ENCODE measurements at regions not wholly inside any gene's neighbourhood (a gene's known extent, or its start where the extent isn't known, plus 50 kb on each side); places are given as distances from the start of the nearest gene placed in this dataset.

DNA sequence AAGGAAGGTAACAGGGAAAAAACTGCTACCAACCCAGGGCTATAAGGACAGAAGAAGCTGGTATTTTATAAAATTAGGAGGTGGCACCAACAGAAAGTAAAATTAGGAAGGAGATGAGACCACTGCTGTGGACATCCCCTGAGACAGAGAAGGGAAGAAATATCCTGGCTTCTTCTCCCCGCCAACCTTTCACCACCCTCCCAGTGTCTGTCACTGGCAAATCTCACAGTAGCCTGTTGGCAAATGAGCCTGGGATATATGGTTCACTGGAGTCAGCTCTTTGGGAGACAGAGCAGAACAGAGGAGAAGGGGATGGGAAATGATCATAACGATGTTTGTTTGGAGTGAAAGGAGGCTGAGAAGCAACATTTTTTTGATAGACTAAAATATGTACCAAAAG, 190.9 kb upstream of the PACRGL start:
- Histone ChIP-seq H3K27me3 (no peaks in the 10 kb centered on the region), H3K4me3 (no peak overlapping the region), H3K27ac (no peak overlapping the region), H3K36me3 (no peaks in the 10 kb centered on the region), H3K9me3 (no peaks in the 10 kb centered on the region), H3K4me1 (no peaks in the 10 kb centered on the region)
- WGBS, result 81% methylated on average over 2 of the region's 2 CpGs
- no peak for DNase-seq (ENCODE audit: low spot score in 2 of 2)
- no peak for TF ChIP-seq POLR2AphosphoS5 (IDR thresholded peaks at IDR 0.05)
- no peak for TF ChIP-seq POLR2A (IDR thresholded peaks at IDR 0.05)
- TF ChIP-seq EP300 (IDR thresholded peaks at IDR 0.05), result no peak
- TF ChIP-seq CTCF (IDR thresholded peaks at IDR 0.05), result no peak

DNA sequence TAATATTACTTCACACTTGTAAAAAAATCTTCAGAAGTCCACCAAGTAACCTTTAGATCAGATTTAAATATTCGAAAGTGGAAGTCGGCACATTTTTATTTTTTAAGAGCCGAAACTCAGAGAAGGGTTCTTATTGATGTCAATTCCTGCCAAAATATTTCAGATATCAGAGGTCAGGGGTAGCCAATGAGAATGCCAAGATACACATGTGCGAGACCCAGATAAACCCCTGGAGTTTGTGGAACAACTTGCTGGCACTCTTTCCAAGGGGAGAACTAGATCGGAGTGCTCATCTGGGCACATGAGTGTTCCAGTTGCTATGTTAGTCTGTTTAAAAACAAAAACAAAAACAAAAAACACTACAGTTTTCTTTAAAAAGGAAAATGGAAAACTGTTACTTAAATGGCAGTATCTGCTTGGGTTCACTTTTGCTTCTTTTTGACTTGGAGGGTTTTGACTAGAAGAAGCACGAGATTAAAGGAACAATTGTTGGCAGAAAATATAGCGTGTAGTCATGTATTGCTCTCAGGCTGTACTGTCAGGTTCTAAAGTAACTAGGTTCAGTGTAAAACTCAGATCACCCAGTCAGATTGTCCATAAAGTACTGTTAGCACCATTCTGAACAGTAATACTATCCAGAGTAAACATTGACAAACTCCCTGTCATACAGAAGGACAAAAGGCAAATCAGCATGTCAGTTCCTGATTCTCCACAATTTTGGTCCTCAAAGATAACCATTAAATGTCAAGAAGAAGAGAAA, 188.0 kb upstream of the PACRGL start:
- no peak overlapping the region for H3K27ac ChIP-seq
- no peak for DNase-seq (ENCODE audit: low spot score in 2 of 2)
- H3K9me3 ChIP-seq, result no peaks in the 10 kb centered on the region
- no peaks in the 10 kb centered on the region for H3K27me3 ChIP-seq
- no peak overlapping the region for H3K4me3 ChIP-seq
- WGBS, result 81% methylated on average over 7 of the region's 7 CpGs
- H3K4me1 ChIP-seq, result no peaks in the 10 kb centered on the region
- H3K36me3 ChIP-seq, result no peaks in the 10 kb centered on the region
- no peak for TF ChIP-seq POLR2A (IDR thresholded peaks at IDR 0.05)
- TF ChIP-seq EP300 (IDR thresholded peaks at IDR 0.05), result no peak
- TF ChIP-seq POLR2AphosphoS5 (IDR thresholded peaks at IDR 0.05), result no peak
- no peak for TF ChIP-seq CTCF (IDR thresholded peaks at IDR 0.05)

DNA sequence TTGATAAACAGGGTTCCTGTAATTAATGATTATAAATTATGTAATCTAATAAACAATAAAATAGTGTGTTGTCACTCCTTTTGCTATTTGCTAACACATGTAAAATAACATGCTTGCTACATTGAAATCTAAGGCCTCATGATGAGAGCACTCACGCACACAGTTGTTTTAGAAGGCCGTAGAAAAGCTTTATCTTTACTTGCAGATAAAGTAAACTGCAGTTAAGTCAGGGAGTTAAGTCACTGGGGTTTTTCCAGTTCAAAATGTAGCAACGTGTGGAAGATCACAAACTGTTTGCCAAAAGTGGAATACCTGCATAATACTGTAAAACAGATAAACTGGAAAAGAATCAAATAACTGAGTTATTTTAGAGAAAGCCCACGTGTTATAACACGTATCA, 187.3 kb upstream of the PACRGL start:
- TF ChIP-seq POLR2AphosphoS5 (IDR thresholded peaks at IDR 0.05) (no peak), EP300 (IDR thresholded peaks at IDR 0.05) (no peak), POLR2A (IDR thresholded peaks at IDR 0.05) (no peak), CTCF (IDR thresholded peaks at IDR 0.05) (no peak)
- WGBS, result 58% methylated on average over 5 of the region's 5 CpGs
- Histone ChIP-seq H3K4me3 (no peak overlapping the region), H3K36me3 (no peaks in the 10 kb centered on the region), H3K27me3 (no peaks in the 10 kb centered on the region), H3K9me3 (no peaks in the 10 kb centered on the region), H3K4me1 (no peaks in the 10 kb centered on the region), H3K27ac (no peak overlapping the region)
- DNase-seq (ENCODE audit: low spot score in 2 of 2), result no peak

DNA sequence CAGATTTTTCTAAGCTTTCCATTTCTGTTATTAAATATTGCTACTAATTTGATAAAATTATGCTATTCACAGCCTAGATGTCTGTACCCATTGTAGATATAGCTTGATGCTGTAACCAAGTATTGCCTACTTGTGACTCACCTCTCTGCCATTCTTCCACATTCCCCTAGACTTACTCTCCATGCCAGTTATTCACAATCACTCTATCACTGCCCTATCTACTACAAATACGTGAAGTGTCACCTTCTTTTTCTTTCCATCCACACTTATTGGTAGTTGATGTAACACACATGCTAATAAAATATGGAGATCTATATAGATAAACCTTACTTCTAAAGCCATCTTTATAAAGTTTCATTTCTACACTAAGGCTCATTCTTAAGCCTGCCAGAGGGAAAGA, 179.4 kb upstream of the PACRGL start:
- TF ChIP-seq EP300 (IDR thresholded peaks at IDR 0.05) (no peak), CTCF (IDR thresholded peaks at IDR 0.05) (no peak), POLR2AphosphoS5 (IDR thresholded peaks at IDR 0.05) (no peak)
- H3K27me3 ChIP-seq, result no peaks in the 10 kb centered on the region
- 69% methylated on average over 1 of the region's 1 CpG for WGBS
- no peaks in the 10 kb centered on the region for H3K36me3 ChIP-seq
- no peaks in the 10 kb centered on the region for H3K9me3 ChIP-seq
- DNase-seq (ENCODE audit: low spot score in 2 of 2), result no peak
- H3K27ac ChIP-seq, result no peak overlapping the region
- H3K4me1 ChIP-seq, result no peaks in the 10 kb centered on the region
- no peak overlapping the region for H3K4me3 ChIP-seq

DNA sequence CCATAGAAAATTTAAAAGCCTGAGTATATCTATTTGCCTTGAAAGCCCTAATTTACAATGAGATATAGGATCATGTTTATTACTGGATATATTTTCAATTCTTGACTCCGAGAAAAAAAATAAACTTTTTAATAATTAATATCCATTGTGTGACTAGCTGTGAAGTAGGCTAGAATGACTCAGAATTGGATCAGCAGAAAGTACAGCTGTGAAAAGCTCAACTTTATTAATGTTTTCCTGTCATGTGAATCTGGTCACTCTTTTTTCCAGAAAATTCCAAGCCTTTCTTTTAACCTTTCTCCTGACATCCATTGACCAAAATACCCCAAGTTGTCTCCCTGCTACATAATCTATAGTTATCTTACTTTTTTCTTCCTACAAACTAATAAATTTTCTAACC, 171.8 kb upstream of the PACRGL start:
- Histone ChIP-seq H3K36me3 (no peaks in the 10 kb centered on the region), H3K27ac (no peak overlapping the region), H3K4me3 (no peak overlapping the region), H3K9me3 (no peaks in the 10 kb centered on the region), H3K4me1 (no peaks in the 10 kb centered on the region), H3K27me3 (no peaks in the 10 kb centered on the region)
- TF ChIP-seq POLR2A (IDR thresholded peaks at IDR 0.05) (no peak), POLR2AphosphoS5 (IDR thresholded peaks at IDR 0.05) (no peak)
- no peak for DNase-seq (ENCODE audit: low spot score in 2 of 2)
- 82% methylated on average over 1 of the region's 1 CpG for WGBS

DNA sequence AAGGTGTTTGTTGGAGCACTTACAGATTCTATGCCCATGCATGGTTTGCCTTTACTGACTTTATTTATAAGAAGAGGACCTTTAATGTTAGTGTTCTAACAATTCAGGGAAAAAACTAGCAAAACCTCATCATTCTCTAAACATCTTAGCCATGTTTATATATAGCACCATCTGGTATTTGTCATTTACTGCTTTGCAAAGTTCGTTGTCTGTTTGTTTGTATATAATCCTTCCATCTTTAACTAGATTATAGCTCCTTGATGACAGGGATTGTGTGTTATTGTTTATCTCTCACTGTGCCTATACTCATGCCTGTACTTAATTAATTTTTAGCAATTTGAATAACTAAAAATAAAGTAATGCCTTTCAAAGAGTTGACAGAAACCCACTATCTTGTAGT, 170.6 kb upstream of the PACRGL start:
- H3K27me3 ChIP-seq, result no peaks in the 10 kb centered on the region
- H3K4me3 ChIP-seq, result no peak overlapping the region
- TF ChIP-seq POLR2AphosphoS5 (IDR thresholded peaks at IDR 0.05) (no peak), POLR2A (IDR thresholded peaks at IDR 0.05) (no peak), EP300 (IDR thresholded peaks at IDR 0.05) (no peak), CTCF (IDR thresholded peaks at IDR 0.05) (no peak)
- H3K36me3 ChIP-seq, result no peaks in the 10 kb centered on the region
- no peak for DNase-seq (ENCODE audit: low spot score in 2 of 2)
- WGBS, result 47% methylated on average over 1 of the region's 1 CpG
- H3K27ac ChIP-seq, result no peak overlapping the region
- no peaks in the 10 kb centered on the region for H3K4me1 ChIP-seq
- H3K9me3 ChIP-seq, result no peaks in the 10 kb centered on the region

Data from suprapubic skin (tissue), 4 donors.